NOMO-1 treated with DMSO at 0.1 percent for 48 hours (cell line): ENCODE measurements at regions not wholly inside any gene's neighbourhood (a gene's known extent, or its start where the extent isn't known, plus 50 kb on each side); places are given as distances from the start of the nearest gene placed in this dataset.
"Not testable (repeated sequence)": the region's sequence is repeated elsewhere in the genome, so short reads cannot be mapped to it uniquely, and the experiment has no call there.

Experiments
- DNase-seq: peaks from one replicate; lab custom pipeline; 2025; ENCODE audit not compliant: unreplicated experiment; lab: John Stamatoyannopoulos, UW

DNA sequence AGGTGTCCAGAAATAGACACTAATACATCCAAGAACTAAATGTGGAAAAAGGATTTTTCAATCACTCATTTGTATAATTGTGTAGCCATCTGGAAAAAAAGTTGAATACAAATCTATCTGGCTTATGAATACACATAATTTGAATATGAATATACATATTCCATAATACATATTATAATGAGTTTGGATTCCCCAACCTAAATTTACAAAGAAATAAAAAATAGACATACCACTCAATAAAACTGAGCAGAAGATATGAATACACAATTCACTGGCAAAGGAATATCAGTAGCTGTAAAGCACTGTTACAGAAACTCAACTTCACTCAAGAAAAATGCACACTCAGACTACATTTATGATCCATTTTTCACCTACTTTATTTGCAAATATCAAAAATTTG lies 121.9 kb upstream of the EDIL3 start:
- DNase-seq, result no peak

DNA sequence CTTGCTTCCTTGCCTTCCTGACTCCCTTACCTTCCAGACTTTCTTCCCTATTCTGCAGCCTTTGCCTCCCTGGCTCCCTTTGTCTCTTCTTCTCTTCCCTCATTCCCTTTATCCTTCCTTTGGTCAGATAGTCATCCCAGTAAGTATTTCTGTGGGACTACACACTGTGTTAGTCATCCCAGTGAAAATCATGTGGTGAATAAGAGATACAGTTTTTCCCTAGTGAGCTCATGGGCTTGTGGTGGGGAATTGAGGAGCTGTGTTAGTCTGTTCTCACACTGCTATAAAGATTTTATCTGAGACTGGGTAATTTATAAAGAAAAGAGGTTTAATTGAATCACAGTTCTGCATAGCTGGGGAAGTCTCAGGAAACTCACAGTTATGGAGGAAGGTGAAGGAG lies 109.8 kb upstream of the EDIL3 start:
- DNase-seq, result no peak

DNA sequence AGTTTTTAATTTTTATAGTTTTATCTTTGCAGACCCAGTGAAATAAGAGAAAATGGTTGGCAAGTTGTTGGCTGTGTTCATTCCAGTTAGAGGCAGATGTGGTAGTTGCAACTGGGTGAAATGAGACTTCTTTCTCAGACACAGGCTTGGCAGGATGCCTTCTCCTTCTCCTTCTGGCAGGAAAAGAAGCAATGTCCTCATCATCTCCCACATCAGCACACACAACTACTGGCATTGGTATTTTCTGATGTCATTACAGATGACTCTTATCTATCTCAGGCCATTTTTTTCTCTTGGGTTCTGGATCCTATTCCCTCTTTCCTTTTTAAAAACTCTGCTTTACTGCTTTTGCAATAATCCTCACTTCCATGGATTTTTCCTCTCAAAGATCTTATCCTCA lies 103.3 kb upstream of the EDIL3 start:
- DNase-seq, result no peak

DNA sequence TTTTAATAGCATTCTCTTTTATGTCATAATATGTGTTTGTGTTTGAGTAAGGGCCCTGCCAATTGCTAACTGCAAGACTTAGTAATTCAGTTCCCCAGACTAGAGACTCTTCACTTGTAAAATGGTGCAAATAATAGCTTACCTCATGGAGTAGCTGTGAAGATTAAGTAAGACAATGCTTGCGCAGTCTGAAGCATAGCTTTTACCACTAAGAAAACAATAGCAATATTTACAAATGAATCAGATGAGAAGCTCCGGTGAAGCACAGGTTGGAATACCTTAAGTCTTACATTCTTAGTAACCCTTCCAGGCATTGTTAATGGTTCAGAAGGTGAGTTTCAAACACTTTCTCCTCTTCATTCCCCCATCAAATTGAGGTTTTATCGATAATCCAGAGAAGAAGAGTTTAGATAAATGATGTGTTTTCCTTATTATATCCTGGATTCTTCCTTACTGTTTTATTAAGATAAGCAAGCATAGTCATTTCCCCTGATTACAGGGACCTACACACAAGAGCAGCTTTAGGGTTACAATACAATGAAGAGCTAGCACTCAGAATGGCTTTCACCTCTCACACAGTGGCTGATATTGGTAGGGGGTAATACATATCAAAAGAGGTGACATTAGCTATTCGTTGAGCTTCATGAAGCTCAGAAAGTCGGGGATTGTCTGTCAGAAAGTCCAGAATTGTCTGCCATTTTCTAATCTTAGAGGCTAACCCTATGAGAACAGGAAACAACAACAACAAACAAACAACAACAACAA lies 96.4 kb upstream of the EDIL3 start:
- DNase-seq, result no peak

DNA sequence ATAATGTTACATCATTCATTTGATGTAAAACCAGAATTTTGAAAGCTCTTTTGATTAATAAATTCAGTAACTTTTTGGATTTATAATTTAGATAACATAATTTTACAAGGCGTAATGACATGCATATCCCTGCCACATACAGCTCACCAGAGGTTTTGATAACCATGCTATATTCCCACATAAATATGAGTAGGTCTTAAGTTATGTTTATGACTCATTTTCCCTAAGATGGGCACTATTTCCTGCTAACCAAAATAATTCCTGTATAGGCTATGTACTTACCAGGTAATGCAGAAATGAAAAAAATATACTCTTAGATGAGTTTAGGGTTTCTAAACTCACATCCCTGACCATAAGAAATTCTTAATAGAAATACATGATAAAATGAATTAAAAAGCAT lies 93.9 kb upstream of the EDIL3 start:
- DNase-seq, result no peak

DNA sequence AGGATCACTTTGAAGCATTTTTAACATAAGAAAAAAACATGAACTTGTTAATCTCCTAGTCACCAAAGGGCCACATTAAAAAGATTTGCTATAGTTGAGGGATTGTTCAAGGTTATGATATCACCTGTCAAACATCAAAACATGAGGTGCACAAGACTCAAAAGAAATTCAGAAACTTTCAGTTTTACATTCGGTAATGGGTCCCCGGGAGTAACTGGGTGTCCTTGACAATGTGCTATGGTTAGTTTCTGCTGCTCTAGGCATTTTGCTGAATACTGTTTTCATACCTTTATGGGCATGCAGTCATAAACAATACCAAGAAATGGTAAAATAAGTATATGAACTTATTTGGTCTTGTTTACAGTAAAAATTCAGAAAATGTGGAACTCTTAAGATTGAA lies 92.8 kb upstream of the EDIL3 start:
- no peak for DNase-seq

DNA sequence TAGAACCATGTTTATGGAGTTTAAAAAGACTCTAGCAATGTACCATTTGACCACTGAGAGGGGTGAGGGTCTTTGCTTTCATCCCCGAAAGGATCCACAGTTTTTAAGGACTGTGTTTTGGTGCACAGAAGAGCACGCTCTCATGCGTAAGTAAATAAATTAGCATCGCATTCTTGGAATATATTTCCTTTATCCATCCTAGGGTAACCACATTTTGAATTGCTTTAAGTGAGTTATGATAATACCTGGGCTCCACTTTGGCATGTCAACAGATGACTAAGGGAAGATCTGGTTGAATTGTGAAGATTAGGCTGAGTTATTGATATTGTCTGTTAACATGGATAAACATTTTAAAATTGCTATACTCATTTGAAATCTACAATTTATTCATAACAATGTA lies 89.4 kb upstream of the EDIL3 start:
- DNase-seq, result no peak

DNA sequence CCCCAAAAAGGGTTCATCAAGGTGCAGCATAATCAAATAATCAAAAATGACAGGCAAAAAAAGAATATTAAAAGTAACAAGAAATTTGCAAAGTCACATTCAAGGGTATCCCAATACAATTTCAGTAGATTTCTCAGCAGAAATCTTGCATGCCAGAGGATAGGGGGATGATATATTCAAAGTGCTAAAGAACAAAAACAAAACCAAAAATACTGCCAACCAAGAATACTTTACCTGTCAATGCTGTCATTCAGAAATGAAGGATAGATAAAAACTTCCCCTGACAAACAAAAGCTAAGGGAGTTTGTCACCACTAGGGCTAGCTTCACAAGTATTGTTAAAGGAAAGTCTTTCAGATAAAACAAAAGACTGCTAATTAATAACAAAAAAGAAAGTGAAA lies 68.7 kb upstream of the EDIL3 start:
- no peak for DNase-seq

DNA sequence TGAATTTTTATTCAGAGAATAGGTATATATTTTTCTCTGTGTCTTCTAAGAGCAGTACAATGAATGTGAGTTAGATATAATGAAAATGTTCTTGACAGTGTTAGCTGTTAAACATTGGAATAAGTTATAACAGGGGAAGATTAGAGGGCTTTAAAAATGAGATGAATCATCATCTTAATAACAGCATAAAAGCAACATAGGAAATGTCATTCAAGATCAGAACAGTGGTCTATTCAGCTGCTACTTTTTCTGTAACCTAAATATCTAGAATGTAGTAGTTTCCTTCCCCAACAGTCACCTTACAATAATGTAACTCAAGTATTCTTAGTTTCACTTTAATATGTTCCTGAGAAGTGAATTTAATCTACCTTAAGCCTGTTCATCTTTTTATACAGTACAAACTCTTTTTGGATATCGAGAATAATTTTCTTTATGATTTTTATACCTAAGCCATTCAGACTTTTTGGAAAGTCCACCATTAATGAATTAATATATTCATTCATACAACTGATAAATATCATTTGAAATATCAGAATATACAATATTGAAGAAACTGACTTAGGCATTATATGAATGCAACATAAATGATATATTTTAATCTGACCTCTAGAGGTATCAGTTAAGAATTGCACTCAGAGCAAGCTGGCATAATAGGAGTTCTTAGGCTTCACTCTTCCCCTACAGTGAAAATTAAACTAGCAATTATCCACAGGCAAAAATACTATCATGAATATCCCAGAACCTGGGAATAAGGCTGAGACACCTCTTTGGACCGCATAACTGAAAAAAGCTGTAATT lies 66.1 kb upstream of the EDIL3 start:
- no peak for DNase-seq

DNA sequence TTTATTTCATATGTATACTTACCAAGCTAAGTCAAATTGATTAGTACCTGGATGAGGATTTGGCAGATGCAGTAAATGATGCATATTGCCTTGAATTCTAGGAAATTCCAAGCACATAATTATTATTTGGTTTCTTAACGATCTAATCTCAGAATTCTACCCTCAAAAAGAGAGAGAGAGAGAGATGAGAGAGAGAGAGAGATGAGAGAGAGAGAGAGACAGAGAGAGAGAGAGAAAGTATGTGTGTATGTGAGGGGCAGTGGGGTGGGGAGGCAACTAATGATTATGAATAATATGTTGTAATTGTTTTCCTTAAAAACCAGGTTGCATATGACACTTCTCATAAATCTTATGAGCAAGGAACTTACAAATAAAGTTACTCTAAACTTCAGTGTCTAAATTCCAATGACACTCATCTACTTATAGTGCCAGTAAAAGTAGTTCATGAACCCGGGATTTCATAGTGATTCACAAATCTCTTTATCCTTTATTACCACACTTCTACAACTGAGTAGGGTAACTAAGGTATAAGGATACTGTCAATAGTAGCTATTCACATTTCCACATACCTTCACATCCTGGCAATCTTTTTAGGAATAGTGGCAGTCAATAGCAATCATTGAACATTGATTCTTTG lies 60.5 kb upstream of the EDIL3 start:
- no peak for DNase-seq

DNA sequence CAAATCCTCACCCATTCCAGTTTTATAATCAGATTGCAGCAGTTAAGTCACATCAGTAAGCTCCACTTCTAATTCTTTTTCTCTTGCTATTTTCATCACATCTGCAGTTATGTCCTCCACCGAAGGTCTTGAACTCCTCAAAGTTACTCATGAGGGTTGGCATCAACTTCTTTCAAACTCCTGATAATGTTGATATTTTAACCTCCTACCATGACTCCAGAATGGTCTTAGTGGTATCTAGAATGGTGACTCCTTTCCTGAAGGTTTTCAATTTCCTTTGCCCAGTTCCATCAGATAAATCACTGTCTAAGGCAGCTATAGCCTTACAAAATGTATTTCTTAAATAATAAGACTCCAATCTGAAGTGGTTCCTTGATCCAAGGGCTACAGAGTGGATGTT lies 53.8 kb upstream of the EDIL3 start:
- no peak for DNase-seq

DNA sequence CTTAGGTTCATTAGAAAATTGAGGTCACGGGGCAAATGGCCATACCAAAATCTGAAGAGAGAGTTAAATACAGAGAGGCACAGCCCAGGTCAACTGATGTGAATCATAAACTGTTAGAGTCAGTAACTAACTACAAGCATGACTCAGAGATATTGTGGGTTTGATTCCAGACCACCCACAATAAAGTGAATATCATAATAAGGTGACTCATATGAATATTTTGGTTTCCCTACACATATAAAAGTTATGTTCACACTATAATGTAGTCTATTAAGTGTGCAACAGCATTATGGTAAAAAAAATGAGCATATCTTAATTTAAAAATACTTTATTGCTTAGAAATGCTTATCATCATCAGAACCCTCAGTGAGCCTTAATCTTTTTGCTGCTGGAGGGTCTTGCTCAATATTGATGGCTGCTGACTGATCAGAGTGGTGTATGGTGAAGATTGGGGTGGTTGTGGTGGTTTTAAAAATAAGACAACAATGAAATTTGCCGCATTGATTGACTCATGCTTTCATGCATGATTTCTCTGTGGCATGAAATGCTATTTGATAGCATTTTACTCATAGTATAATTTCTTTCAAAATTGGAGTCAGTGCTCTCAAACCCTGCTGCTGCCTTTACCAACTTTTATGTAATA lies 53.1 kb upstream of the EDIL3 start:
- no peak for DNase-seq

DNA sequence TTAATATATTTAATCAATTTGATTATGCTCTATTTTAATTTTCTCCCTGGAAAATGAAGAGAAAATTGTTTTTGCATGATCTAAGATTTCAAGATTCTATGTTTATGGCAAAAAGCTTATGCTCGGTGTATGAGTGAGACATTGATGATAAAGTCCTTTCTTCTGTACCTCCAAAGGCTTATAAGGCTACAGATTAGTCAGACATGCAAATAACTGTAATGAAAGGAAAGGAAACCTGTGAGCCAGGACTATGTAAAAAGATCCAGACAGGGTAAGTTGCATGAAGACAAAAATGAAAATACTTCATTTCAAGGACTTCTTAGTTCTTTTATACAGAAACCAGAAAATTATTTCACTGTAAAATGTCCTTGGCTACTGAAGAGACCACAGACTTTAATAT lies 52.2 kb upstream of the EDIL3 start:
- DNase-seq, result no peak

DNA sequence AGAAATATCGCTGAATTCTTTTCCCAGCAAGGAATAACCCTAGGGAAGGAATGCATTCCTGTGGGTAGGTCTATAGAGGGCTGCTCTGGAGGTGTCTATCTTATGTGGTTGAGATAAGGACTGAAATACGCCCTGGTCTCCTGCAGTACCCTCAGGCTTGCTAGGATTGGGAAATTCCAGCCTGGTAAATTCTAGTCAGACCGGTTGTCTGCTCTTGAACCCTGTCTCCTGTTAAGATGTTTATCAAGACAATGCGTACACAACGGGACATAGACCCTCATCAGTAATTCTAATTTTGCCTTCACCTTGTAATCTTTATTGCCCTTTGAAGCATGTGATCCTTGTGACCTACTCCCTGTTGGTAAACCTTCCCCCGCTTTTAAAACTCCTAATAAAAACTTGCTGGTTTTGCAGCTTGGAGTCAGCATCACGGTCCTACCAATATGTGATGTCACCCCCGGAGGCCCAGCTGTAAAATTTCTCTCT lies 51.2 kb upstream of the EDIL3 start:
- not testable (repeated sequence) for DNase-seq
